Activated naive CD4-positive, alpha-beta T cell treated with anti-CD3 and anti-CD28 coated beads, Interleukin-2, amount 50 U/mL, for 16 hours (primary cell): ENCODE measurements at regions not wholly inside any gene's neighbourhood (a gene's known extent, or its start where the extent isn't known, plus 50 kb on each side); places are given as distances from the start of the nearest gene placed in this dataset.
"Not testable (repeated sequence)": the region's sequence is repeated elsewhere in the genome, so short reads cannot be mapped to it uniquely, and the experiment has no call there.

Experiments used
- DNase-seq: peaks from one replicate; pipeline ENCODE4 v3.0.0-alpha.2; 2020

DNA sequence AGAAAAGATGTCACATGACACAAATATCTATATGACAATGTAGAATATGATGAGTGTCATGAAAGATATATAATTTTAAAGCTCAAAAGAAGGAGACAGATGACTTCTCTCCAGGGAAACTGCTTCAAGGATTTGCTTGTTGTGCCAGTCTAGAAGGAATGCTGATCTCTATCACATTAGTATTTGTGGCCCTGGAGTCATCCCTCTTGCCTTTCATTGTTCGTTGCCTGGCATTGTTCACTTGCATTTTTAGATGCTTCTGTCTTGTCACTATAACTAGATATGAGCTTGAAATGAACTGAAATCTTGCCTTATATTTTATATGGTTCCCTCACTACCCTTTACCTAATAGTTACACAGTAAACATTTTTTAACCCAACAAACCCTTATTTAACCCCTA is 207.5 kb downstream of the ZNF608 start:
- DNase-seq: no peak

GRCh38 chr5:124538191-124538590 is 208.2 kb downstream of the ZNF608 start:
- no peak for DNase-seq

DNA sequence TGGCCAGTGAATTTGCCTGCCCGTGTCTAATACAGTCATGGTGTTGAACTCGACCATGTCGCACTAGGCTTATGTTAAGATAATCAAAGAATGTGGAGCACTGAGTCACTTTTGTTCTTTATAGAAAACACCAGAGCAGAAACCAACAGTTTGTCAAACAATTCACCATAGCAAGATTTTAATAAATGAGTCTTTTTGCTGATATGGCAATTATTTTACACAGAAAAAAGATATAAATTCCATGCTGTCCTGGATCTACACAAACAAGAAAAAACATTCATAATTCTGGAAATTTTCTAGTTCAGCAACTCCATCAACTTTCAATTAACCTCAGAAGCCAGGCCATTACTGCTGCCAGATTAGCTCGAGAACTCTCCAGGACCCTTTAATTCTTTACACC is 208.9 kb downstream of the ZNF608 start:
- no peak for DNase-seq

DNA sequence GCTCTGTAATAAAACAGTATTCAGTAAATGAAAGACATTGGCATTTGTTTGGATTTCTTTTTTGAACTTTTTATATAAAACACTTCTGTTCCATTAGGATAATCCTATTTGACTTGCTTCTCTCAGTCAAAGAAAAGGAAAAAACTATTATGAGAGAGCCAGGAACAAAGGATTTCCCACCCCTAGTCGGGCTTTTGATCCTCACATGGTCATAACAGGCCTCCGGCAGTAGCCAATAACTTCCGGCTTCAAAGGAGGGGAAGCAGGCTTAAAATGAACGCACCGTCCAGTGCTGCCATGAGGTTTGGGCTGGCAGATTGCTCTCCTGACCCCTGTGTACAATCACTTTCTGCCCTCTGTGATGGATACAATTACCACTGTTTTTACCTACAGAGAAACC is 209.3 kb downstream of the ZNF608 start:
- DNase-seq: no peak

DNA sequence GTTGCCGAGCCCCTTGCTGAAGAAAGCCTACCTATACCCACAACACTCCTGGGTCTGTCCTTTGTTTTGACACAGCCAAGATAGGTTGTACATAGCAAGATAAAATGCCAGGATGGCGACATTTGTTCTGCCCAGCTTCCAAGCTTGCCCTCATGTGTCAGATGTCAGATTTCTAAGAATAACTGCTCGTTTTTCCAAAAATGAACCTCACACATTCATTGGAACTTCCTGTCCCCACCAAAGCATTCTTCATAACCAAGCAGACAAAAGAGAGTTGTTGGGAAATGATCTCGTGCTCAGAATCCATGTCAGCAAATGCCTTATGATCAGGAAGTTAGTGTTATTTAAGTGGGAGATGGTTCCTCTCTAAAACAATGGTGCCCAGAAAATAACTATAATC is 210.1 kb downstream of the ZNF608 start:
- DNase-seq: no peak

GRCh38 chr5:124530916-124531315 is 215.5 kb downstream of the ZNF608 start:
- no peak for DNase-seq

DNA sequence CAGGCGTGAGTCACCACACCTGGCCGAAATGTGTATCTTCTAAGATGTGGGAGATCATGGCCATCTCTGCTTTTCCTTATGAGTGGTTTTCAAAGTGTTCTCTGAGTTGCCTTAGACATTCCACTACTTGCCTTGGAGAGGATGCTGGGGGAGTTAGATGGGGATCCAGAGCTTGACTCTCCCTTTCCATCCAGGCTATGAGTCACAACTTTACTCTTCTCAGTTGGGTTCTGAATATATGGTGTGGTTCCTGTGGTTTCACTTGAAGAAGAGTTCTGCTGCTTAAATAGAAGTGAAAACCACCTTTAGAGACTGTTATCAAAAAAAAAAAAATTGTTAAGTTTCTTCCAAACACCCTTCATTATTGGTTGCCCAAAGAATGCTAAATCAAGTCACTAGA is 217.6 kb downstream of the ZNF608 start:
- no peak for DNase-seq

DNA sequence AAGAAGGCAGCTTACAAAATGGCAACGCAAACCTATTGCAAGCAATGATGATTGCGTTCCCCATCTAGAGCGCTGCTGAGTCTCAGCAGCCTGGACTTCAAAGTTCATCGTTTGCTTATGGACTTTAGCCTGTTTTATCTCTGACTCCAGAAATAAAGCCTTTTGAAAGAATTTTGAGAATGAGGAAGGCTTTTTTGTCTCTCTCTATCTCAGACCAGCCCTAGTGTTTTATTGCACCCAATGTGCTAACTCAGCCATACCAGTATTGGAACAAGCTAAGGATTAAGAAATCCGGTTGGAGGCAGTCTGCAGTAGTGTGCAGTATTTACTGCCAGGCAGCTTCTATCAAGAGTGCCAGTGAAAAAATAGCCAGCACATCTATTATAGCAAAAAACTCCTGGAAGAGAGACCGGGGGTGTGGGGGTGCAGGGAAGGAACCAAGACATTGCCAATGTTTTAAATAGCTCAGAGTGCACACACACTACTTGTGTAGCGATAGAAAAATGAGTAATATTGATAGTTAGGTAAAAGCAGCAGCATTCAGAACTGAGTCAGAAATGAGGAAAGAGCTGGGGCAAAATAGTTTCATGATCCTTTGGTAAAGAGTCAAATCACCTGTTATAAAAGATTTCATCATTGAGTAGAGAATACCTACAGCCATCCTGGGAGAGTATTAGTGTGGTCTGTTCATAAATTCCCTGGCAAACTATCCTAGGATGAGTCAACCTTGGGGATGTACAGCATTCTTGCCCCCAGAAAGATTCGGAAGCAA is 219.0 kb downstream of the ZNF608 start:
- no peak for DNase-seq

- DNase-seq: not testable (repeated sequence)
These were observed 220.4 kb downstream of the ZNF608 start for GRCh38 chr5:124526079-124526478.

DNA sequence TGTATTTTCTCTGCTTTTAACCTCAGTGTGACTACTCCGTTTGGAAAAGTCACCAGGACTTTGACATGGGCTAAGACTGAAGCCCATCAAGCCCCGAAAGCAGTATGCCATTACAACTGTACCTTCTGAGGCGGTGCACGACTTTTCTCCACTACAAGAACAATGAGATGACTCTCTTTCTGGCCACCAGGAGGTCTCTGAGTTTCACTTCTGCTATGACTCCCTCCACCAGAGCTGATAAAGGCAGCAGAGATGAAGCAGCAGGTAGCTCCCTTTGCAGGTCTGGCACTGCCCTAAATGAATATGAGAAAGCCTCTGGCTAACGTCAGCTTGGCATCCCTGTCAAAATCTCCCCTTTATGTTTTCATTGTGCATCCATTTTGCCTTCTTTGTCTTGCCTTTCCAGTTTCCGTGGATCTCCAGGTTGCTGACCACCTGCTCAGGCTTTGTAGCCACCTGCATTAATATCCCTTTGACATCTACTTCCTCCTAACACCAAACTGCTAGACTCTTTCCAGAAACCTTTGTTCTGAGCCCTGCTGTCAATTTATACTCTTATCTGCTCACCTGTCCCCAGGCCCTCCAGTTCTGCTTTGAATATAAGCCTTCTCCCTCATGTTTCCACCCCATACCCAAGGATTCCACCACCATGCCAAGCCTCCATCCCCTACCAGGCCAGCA is 221.7 kb downstream of the ZNF608 start:
- DNase-seq: no peak

DNA sequence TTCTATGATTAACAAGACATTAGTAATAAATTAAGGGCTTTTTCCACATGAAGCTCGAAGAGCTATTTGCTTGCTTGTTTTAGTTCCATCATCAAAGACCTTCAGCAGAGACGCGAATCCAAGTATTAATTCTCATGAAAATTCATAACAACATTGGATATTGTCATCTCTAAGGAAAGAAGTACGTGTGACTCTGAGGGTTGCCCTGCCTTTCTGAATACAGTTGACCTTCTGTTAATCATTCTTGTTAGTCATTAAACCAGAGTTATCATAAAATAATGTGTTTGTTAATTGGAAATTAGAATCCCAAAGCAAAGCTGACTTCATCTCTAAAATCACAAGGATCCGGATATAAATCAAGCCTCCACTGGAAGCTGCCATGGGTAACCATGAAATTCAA is 222.5 kb downstream of the ZNF608 start:
- DNase-seq: no peak

DNA sequence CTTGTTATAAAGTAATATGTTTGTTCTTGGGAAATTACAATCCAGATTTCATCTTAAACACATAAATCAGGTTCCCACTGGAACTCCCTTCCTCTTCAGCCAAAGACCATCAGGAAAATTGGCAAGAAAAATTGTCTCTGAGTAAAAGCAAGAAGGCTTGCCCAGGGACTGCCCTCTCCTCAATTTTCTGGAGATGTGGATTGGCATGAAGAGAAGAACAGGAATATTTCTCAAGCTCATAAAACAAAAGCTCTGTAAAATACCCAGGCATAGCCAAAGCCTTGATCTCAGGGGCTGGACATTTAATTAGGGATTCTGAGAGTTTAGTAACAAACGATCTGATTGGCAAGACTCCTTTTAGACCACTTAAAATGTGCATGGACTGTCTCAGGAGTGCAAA is 223.4 kb downstream of the ZNF608 start:
- DNase-seq: no peak

- no peak for DNase-seq
These were observed 224.8 kb downstream of the ZNF608 start for GRCh38 chr5:124521461-124522230.

DNA sequence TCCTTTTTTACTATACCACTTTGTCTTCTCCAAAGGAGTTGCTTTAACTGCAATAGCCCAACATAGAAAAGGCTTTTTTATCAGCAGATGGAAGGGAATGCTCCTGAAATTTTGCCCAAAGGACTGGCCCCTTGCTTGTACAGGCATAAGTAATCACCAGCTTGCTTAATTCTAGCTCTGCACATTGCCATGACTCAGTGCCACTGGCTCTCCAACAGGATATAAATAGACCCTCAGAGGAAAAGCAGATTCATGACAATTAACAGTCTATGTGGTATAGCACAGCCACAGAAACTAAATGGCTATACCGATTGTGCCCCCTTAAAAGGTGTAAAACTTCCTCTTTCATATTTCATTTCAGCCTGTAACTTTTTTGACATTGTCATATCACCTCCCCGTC is 227.0 kb downstream of the ZNF608 start:
- no peak for DNase-seq

DNA sequence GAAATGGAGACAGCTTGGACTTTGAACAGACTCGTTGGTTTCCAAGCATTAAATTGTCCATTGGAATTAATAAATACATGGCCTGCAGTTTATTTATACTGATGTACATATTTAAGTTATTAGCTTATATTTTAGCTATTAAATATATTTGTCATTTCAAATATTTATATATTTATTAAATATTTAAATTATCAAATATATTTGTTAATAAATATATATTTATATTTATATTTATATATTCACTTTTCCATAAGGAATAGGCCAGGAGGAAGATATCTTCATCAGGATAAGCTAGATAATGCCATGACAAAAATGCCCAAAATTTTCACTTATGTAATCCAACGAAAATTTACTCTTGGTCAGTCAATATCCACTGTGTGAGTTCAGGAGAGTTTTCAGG is 229.9 kb downstream of the ZNF608 start:
- no peak for DNase-seq

- DNase-seq: no peak
These were observed 230.8 kb downstream of the ZNF608 start for GRCh38 chr5:124515497-124516245.

- DNase-seq: no peak
These were observed 231.5 kb downstream of the ZNF608 start for GRCh38 chr5:124514956-124515355.

- no peak for DNase-seq
These were observed 233.3 kb downstream of the ZNF608 start for GRCh38 chr5:124512952-124513632.

DNA sequence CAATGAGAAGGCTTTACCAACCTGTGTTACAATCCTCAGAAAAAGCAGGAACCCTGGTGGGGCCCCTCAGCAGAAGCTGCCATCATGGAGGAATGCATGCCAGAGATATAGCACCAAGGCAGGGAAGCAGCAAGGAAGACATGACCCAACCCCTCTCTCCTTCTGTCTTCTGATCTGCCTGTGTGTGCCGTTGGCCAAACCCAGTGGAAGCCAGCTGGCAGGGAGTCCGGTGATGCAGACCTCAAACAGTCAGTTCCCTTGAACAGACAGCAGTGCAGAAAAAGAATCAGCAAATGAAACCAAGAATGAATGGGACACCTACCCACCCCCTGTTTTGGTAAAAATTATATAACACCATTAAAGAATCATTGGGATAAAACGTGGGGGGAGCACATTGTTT is 234.2 kb downstream of the ZNF608 start:
- DNase-seq: no peak

DNA sequence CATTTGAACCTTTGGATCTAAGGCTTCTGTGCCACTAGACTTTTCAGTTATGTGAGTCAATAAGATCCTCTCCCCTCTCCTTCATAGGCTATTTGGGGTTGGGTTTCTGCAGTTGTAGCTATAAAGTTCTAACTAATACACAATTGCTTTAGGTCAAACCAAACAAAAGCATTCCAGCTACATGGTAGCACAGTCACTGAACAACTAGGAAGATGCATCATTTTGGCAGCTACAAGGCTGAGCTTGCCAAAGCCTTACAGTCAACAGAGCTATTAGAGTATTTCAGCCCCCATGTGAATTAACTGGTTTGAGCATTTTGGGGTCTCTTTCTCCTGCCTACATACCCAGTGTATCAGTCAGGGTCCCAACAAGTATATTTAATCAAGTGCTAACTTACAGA is 234.6 kb downstream of the ZNF608 start:
- DNase-seq: no peak

DNA sequence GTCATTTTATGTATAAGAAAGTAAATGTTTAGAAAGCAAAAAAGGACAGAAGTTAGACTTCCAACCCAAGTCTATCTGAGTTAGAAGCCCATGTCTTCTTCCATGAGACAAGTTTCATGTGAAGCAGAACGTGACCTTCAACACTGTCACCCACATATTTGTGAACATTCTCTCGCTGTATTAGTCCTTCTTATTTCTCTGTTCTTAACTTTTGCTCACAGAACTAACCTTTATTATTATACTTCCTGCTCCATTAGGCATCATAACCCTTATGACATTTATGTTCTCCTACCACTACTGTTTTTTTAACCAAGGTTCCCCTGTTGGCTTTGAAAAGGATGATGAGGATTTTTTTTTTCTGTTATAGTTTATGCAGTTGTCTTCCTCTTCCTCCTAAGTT is 238.8 kb downstream of the ZNF608 start:
- DNase-seq: no peak

DNA sequence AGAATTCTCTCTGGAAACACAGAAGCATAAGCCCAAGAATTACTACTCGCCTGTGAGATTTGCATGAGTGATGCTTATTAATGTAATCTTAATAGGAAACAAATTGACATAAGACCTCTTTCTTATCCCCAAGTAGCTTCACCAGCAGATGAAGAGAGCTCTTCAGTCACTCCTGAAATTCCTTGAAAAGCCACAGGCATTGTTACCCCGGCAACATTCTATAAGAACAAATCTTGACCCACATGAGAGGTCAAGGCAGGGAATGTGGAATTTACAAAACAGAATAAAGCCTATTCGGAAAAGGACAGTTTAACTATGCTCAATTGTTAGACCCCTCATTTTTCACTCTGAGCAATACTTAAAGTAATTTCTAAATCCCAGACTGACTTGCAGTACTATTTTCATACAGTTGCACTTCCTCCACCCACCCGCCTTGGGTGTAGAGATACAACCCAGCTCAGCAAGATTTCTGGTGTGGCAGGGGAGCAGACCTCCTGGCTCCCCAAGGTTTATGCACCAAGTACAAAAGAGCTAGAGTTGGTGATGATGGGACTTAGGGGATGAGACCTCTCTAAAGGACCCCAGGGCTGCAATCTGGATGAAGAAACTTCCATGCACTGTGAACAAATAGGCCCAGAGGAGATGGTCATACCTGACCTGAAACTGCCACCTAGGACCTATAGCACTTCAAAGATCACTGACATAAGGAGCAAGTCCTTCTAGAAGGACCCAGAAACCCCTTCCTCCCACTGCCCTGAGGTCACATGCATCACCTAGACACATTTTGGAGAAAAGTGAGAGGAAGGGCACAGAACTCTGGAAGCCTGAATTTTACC is 242.1 kb downstream of the ZNF608 start:
- no peak for DNase-seq
